ENCODE measurements at regions not wholly inside any gene's neighbourhood (a gene's known extent, or its start where the extent isn't known, plus 50 kb on each side); places are given as distances from the start of the nearest gene placed in this dataset.

- Histone ChIP-seq H3K4me2 (ENCODE audit: insufficient read depth in 1 of 2, low read depth in 2 of 2, low read length in 2 of 2) (no peak overlapping the region), H4K8ac (ENCODE audit: extremely low read depth, insufficient read depth, low read length) (no peak overlapping the region), H4K5ac (ENCODE audit: insufficient read length, low read depth, low read length) (no peak overlapping the region), H3K27ac (ENCODE audit: low read depth, low read length) (no peak overlapping the region), H2BK5ac (ENCODE audit: low read depth, low read length) (no peak overlapping the region), H3K4me1 (replicated peaks in 1 of 4; ENCODE audit: control insufficient read depth in 3 of 4, insufficient read depth in 4 of 4, low read length in 3 of 4) (peaks cover 0 to 4% (median 2%) of the 10 kb centered on the region in 4 experiments; a peak in 1 of 7 replicates), H3K18ac (ENCODE audit: extremely low read depth, low read length) (no peak overlapping the region), H2BK20ac (ENCODE audit: low read length) (no peak overlapping the region), H4K20me1 (replicated peaks in 1 of 2; ENCODE audit: control insufficient read depth in 1 of 2, insufficient read depth in 2 of 2, low read length in 2 of 2) (no peaks in the 10 kb centered on the region), H2BK120ac (replicated peaks; ENCODE audit: low read depth, low read length) (no peak overlapping the region), H3K4ac (replicated peaks; ENCODE audit: insufficient read length, low read depth, low read length) (no peak overlapping the region), H3K4me3 (ENCODE audit: extremely low read depth in 1 of 4, insufficient read depth in 2 of 4, low read depth in 3 of 4, low read length in 4 of 4) (no peak overlapping the region), H3K9ac (replicated peaks in 1 of 4; ENCODE audit: extremely low read depth in 1 of 4, low read depth in 3 of 4, low read length in 3 of 4) (no peak overlapping the region), H3K14ac (ENCODE audit: insufficient read length) (no peak overlapping the region), H3K36me3 (ENCODE audit: control insufficient read depth in 2 of 4, insufficient read depth in 4 of 4, low read length in 3 of 4) (no peaks in the 10 kb centered on the region), H3K79me2 (ENCODE audit: control insufficient read depth in 1 of 2, insufficient read depth in 2 of 2, low read length in 2 of 2) (no peaks in the 10 kb centered on the region), H2BK15ac (ENCODE audit: low read length) (no peak overlapping the region), H3K56ac (replicated peaks; ENCODE audit: insufficient read length, low read depth, low read length) (no peak overlapping the region), H2AFZ (ENCODE audit: low read length) (no peak overlapping the region), H3K23me2 (ENCODE audit: low read depth, low read length) (no peaks in the 10 kb centered on the region), H3K79me1 (ENCODE audit: low read depth, low read length) (no peaks in the 10 kb centered on the region), H3K27me3 (replicated peaks in 1 of 4; ENCODE audit: control insufficient read depth in 3 of 4, extremely low read depth in 1 of 4, insufficient read depth in 3 of 4, low read length in 3 of 4) (no peaks in the 10 kb centered on the region), H3K9me3 (ENCODE audit: insufficient read depth in 2 of 2, low read depth in 1 of 2, low read length in 1 of 2) (no peaks in the 10 kb centered on the region), H2BK12ac (ENCODE audit: low read depth, low read length) (no peak overlapping the region), H2AK5ac (ENCODE audit: low read depth, low read length) (no peak overlapping the region), H3K23ac (ENCODE audit: insufficient read length) (no peak overlapping the region), H4K91ac (replicated peaks; ENCODE audit: insufficient read length, low read length) (no peak overlapping the region)
- ChIA-PET CTCF (ENCODE audit: partially characterized antibody) (no interaction called here), POLR2A (ENCODE audit: partially characterized antibody) (no interaction called here)
- TF ChIP-seq CHD1 (IDR thresholded peaks at IDR 0.05; ENCODE audit: low read depth, low read length) (no peak), HDAC2 (IDR thresholded peaks at IDR 0.05; ENCODE audit: borderline replicate concordance in 1 of 2, low read depth in 2 of 2, low read length in 2 of 2) (no peak), TAF1 (IDR thresholded peaks at IDR 0.05; ENCODE audit: low read depth, low read length) (no peak), NANOG (IDR thresholded peaks at IDR 0.05; ENCODE audit: insufficient read depth, low read depth, low read length, poor library complexity, severe bottlenecking) (no peak), SP2 (IDR thresholded peaks at IDR 0.05; ENCODE audit: low read length) (no peak), JUND (IDR thresholded peaks at IDR 0.05; ENCODE audit: low read length) (no peak), TAF7 (optimal IDR thresholded peaks at IDR 0.05; ENCODE audit: borderline replicate concordance, low read depth, low read length) (no peak), JUN (IDR thresholded peaks at IDR 0.05; ENCODE audit: low read depth, low read length) (no peak), RAD21 (IDR thresholded peaks at IDR 0.05 in 1 of 2, conservative IDR thresholded peaks at IDR 0.05 in 1 of 2; ENCODE audit: low read depth in 2 of 2, low read length in 2 of 2) (no peak), SUZ12 (IDR thresholded peaks at IDR 0.05; ENCODE audit: low read length) (no peak), ATF3 (IDR thresholded peaks at IDR 0.05; ENCODE audit: insufficient read depth, low read depth, low read length) (no peak), RBBP5 (IDR thresholded peaks at IDR 0.05; ENCODE audit: borderline replicate concordance, low read depth, low read length) (no peak), BRCA1 (IDR thresholded peaks at IDR 0.05; ENCODE audit: low read depth, low read length) (no peak), SIRT6 (IDR thresholded peaks at IDR 0.05; ENCODE audit: low read length) (no peak)
- no peak for FAIRE-seq
- no peak for DNase-seq (ENCODE audit: low read depth in 1 of 2, low spot score in 2 of 2)
- 95% methylated on average over 5 of the region's 5 CpGs; no CpG with 5 or more reads in 1 of the 2 experiments for WGBS, 2 experiments (ENCODE audit: extremely low coverage in 1 of 2, insufficient coverage in 1 of 2, insufficient read length in 1 of 2, insufficient replicate concordance in 2 of 2, low coverage in 1 of 2, low lambda C conversion rate in 2 of 2, missing lambda C conversion rate in 1 of 2)
Observed at GRCh38 chr13:105333416-105333815, 1202.0 kb downstream of the EFNB2 start.
